K562 (cell line): ENCODE measurements at regions not wholly inside any gene's neighbourhood (a gene's known extent, or its start where the extent isn't known, plus 50 kb on each side); places are given as distances from the start of the nearest gene placed in this dataset.

Experiments
- ATAC-seq: fragments of 200-7000 bp; cut with Tn5 transposase; 3 replicates; pipeline ENCODE4 v1.9.1; 2020; ENCODE audit warnings: moderate library complexity
- BruUV-seq: library from RNA; stranded (reverse); fragments of 400-500 nt; replicated peaks from 2 replicates; lab custom pipeline; 2021; lab: Mats Ljungman, UMichigan
- CTCF ChIA-PET: fragments of 300-600 bp; formaldehyde crosslinking; extraction: SDS; loops from one replicate; lab custom pipeline; 2021; ENCODE audit warnings: low intra/inter-chr PET ratio; lab: Yijun Ruan, JAX
- POLR2A ChIA-PET: fragments of 300-600, 350-650 bp; sonication (Branson Sonifier 250); formaldehyde crosslinking; extraction: SDS; loops from one replicate; lab custom pipeline; 2021; ENCODE audit warnings: antibody characterized with exemption, inconsistent platforms; lab: Yijun Ruan, JAX
- DNase-seq, 4 experiments: peaks; one replicate each; pipeline versions ENCODE4 v3.0.0 to v3.0.0-alpha.2; 2011 to 2018; ENCODE audit warnings: low spot score in 3 of 4, mixed read lengths in 3 of 4; ENCODE audit errors: extremely low read depth in 1 of 4
- FAIRE-seq: peaks from 2 replicates; lab custom pipeline; 2011; peaks lifted over from hg19 to GRCh38; lab: Jason Lieb, UNC
- H2AFZ ChIP-seq: 2 replicates; pipeline ENCODE4 v1.6.0; 2011; ENCODE audit warnings: low read depth, low read length, control low read depth, inconsistent platforms
- H3K27ac ChIP-seq: fragments of 200-600 bp; 3 replicates; pipeline ENCODE4 v1.8.0; 2011; ENCODE audit warnings: low read depth, mild to moderate bottlenecking, control low read depth, inconsistent platforms, low read length, moderate library complexity, mixed read lengths; ENCODE audit errors: extremely low read depth
- H3K27me3 ChIP-seq, 2 experiments: fragments of 300-600 bp in 1 of 2; 2 replicates in 1 of 2; 3 replicates in 1 of 2; pipeline versions ENCODE4 v1.6.0 to v1.8.0; 2011; ENCODE audit warnings: inconsistent platforms in 2 of 2, low read length in 2 of 2, mild to moderate bottlenecking in 1 of 2, mixed read lengths in 1 of 2, moderate library complexity in 1 of 2; ENCODE audit not compliant: control insufficient read depth in 2 of 2, insufficient read depth in 2 of 2
- H3K36me3 ChIP-seq: fragments of 300-600 bp; 3 replicates; pipeline ENCODE4 v1.8.0; 2011; ENCODE audit warnings: mild to moderate bottlenecking, low read length, inconsistent platforms; ENCODE audit not compliant: control insufficient read depth, insufficient read depth
- H3K4me1 ChIP-seq, 2 experiments: fragments of 200-600 bp in 1 of 2; replicated peaks in 1 of 2; 2 replicates in 1 of 2; 3 replicates in 1 of 2; pipeline versions ENCODE4 v1.5.1 to v1.8.0; 2011; ENCODE audit warnings: inconsistent platforms in 2 of 2, low read length in 2 of 2, mild to moderate bottlenecking in 1 of 2, mixed read lengths in 1 of 2, moderate library complexity in 1 of 2; ENCODE audit not compliant: control insufficient read depth in 2 of 2, insufficient read depth in 2 of 2
- H3K4me2 ChIP-seq: 2 replicates; pipeline ENCODE4 v1.6.1; 2011; ENCODE audit warnings: low read length, control low read depth, inconsistent platforms, mixed read lengths; ENCODE audit not compliant: insufficient read depth
- H3K4me3 ChIP-seq: fragments of 200-600 bp; sonication (generic), shearing (Covaris generic); 2 replicates; pipeline ENCODE4 v1.5.1; 2016; ENCODE audit warnings: control low read depth, inconsistent platforms
- H3K79me2 ChIP-seq: fragments of 200-600 bp; 3 replicates; pipeline ENCODE4 v1.8.0; 2011; ENCODE audit warnings: low read length, inconsistent platforms; ENCODE audit not compliant: control insufficient read depth, insufficient read depth
- H3K9ac ChIP-seq, 2 experiments: 2 replicates each; pipeline versions ENCODE4 v1.6.0 to v1.6.1; 2011; ENCODE audit warnings: low read depth in 2 of 2, low read length in 2 of 2, control low read depth in 1 of 2, inconsistent platforms in 1 of 2, mild to moderate bottlenecking in 1 of 2, mixed read lengths in 1 of 2; ENCODE audit not compliant: insufficient read depth in 1 of 2
- H3K9me1 ChIP-seq: one replicate; pipeline ENCODE4 v1.6.0; 2011; ENCODE audit warnings: inconsistent platforms, mild to moderate bottlenecking, low read length, moderate library complexity; ENCODE audit not compliant: control insufficient read depth, insufficient read depth
- H3K9me3 ChIP-seq: replicated peaks from 2 replicates; pipeline ENCODE4 v1.5.1; 2011; ENCODE audit warnings: low read depth, low read length, inconsistent platforms; ENCODE audit not compliant: control insufficient read depth, insufficient read depth
- H4K20me1 ChIP-seq: replicated peaks from 2 replicates; pipeline ENCODE4 v1.6.1; 2011; ENCODE audit warnings: low read length, inconsistent platforms, mixed read lengths; ENCODE audit not compliant: control insufficient read depth, insufficient read depth
- CREB5 ChIP-seq: fragments of 250-450 bp; sonication (Bioruptor Pico); IDR thresholded peaks from 2 replicates; pipeline ENCODE4 v1.5.0; 2020; ENCODE audit warnings: mild to moderate bottlenecking
- HBP1 ChIP-seq: fragments of 450-650 bp; formaldehyde crosslinking; IDR thresholded peaks from 2 replicates; pipeline ENCODE4 v1.4.0; 2022; ENCODE audit warnings: missing genetic modification characterization
- IRF9 ChIP-seq: fragments of 450-650 bp; IDR thresholded peaks from 2 replicates; pipeline ENCODE4 v1.6.1; 2016; ENCODE audit warnings: missing biosample characterization, missing genetic modification characterization
- MED1 ChIP-seq: sonication (generic); formaldehyde crosslinking; IDR thresholded peaks from 2 replicates; pipeline ENCODE4 v1.8.1; 2023; ENCODE audit warnings: missing genetic modification reagents, borderline replicate concordance
- NCOA4 ChIP-seq: fragments of 450-650 bp; IDR thresholded peaks from 2 replicates; pipeline ENCODE4 v1.6.1; 2018; ENCODE audit warnings: mild to moderate bottlenecking; ENCODE audit not compliant: partially characterized antibody
- NCOA6 ChIP-seq: fragments of 450-650 bp; IDR thresholded peaks from 2 replicates; pipeline ENCODE4 v1.6.1; 2017; ENCODE audit warnings: mild to moderate bottlenecking
- RBM39 ChIP-seq: fragments of 200-400 bp; formaldehyde crosslinking; optimal IDR thresholded peaks from 2 replicates; pipeline ENCODE3; 2018; ENCODE audit warnings: low read depth, low read length
- ZBTB12 ChIP-seq: fragments of 250-450 bp; sonication (Bioruptor Pico); IDR thresholded peaks from 2 replicates; pipeline ENCODE4 v1.4.0; 2020
- ZC3H11A ChIP-seq: IDR thresholded peaks from 2 replicates; pipeline ENCODE4 v1.6.1; 2012; ENCODE audit warnings: low read depth, low read length, improper control_type of control experiment
- whole genome bisulfite sequencing: fragments of 100-300 bp; shearing (Covaris generic); methylation state at CpG from one replicate; pipeline ENCODE4 v1.1.6; 2016; ENCODE audit warnings: low coverage, mixed read lengths; ENCODE audit not compliant: insufficient coverage; ENCODE audit errors: missing lambda C conversion rate; 5-methylcytosine and 5-hydroxymethylcytosine counted together
- in situ Hi-C: fragments of 300-500 bp; cut with MboI; formaldehyde crosslinking; loops from 4 replicates; pipeline ENCODE4 v1.15.0; 2018; ENCODE audit warnings: inconsistent platforms, mixed read lengths
- intact Hi-C: fragments of 100-400 bp; cut with micrococcal nuclease; formaldehyde crosslinking; loops from 2 replicates; pipeline ENCODE4 v1.14.2; 2022

GRCh38 chr10:37473906-37474305 is 348.5 kb downstream of the ANKRD30A start (continued):
- TF ChIP-seq RBM39 (no peak), HBP1 (CRISPR knock-in tag) (no peak)
- TF ChIP-seq, all 486 proteins: peak for 0

GRCh38 chr10:37467246-37467645 is 341.8 kb downstream of the ANKRD30A start:
- no TSS peak for BruUV-seq
- H2AFZ ChIP-seq, result no peak overlapping the region
- POLR2A ChIA-PET, result no interaction called here
- H3K27me3 ChIP-seq, result no peaks in the 10 kb centered on the region
- no peaks in the 10 kb centered on the region for H3K4me1 ChIP-seq
- no peaks in the 10 kb centered on the region for H3K9me1 ChIP-seq
- no peak for DNase-seq
- H3K9ac ChIP-seq, result no peak overlapping the region
- WGBS, result 2% methylated on average over 5 of the region's 5 CpGs
- ATAC-seq, result no peak
- TF ChIP-seq ZBTB12 (CRISPR knock-in tag), result no peak
- TF ChIP-seq MED1 (CRISPR knock-in tag), result no peak
- no peak for TF ChIP-seq CREB5 (CRISPR knock-in tag)
- TF ChIP-seq NCOA4, result no peak
- TF ChIP-seq ZC3H11A, result no peak
- TF ChIP-seq IRF9 (tag), result no peak
- no peak for TF ChIP-seq NCOA6
- no peak overlapping the region for H3K4me2 ChIP-seq
- no peaks in the 10 kb centered on the region for H4K20me1 ChIP-seq
- H3K36me3 ChIP-seq, result no peaks in the 10 kb centered on the region
- no peak overlapping the region for H3K4me3 ChIP-seq
- in situ Hi-C loops, result no loop called here
- CTCF ChIA-PET, result no interaction called here
- H3K79me2 ChIP-seq, result no peaks in the 10 kb centered on the region
- no peak for FAIRE-seq
- intact Hi-C loops, result no loop called here
- no peak overlapping the region for H3K27ac ChIP-seq
- H3K9me3 ChIP-seq, result no peaks in the 10 kb centered on the region
